ENCODE measurements at regions not wholly inside any gene's neighbourhood (a gene's known extent, or its start where the extent isn't known, plus 50 kb on each side); places are given as distances from the start of the nearest gene placed in this dataset.

DNA sequence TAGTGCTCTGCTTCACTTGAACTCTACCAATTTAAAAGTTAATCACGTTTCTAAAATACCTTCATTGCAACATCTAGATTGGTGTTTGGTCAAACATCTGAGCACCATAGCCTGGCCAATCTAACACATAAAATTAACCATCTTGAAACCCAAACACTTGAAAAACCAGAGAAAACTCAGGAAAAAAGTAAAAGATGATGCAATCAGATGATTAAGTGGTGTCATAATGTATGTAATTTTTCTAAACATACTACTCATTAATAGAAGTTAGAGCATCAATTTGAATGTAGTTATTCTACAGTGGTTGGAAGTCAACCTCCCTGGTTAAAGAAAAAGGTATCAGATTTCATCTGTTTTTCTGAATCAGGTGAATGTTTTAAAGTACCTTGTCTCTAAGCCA, 228.6 kb upstream of the ID4 start:
- TF ChIP-seq, protein P1, sequence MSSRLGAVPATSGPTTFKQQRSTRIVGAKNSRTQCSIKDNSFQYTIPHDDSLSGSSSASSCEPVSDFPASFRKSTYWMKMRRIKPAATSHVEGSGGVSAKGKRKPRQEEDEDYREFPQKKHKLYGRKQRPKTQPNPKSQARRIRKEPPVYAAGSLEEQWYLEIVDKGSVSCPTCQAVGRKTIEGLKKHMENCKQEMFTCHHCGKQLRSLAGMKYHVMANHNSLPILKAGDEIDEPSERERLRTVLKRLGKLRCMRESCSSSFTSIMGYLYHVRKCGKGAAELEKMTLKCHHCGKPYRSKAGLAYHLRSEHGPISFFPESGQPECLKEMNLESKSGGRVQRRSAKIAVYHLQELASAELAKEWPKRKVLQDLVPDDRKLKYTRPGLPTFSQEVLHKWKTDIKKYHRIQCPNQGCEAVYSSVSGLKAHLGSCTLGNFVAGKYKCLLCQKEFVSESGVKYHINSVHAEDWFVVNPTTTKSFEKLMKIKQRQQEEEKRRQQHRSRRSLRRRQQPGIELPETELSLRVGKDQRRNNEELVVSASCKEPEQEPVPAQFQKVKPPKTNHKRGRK (tag; IDR thresholded peaks at IDR 0.05): no peak
- TF ChIP-seq, protein P2, sequence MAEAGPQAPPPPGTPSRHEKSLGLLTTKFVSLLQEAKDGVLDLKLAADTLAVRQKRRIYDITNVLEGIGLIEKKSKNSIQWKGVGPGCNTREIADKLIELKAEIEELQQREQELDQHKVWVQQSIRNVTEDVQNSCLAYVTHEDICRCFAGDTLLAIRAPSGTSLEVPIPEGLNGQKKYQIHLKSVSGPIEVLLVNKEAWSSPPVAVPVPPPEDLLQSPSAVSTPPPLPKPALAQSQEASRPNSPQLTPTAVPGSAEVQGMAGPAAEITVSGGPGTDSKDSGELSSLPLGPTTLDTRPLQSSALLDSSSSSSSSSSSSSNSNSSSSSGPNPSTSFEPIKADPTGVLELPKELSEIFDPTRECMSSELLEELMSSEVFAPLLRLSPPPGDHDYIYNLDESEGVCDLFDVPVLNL (CRISPR knock-in tag; IDR thresholded peaks at IDR 0.05; ENCODE audit: low read depth): no peak
- TF ChIP-seq, protein P3, sequence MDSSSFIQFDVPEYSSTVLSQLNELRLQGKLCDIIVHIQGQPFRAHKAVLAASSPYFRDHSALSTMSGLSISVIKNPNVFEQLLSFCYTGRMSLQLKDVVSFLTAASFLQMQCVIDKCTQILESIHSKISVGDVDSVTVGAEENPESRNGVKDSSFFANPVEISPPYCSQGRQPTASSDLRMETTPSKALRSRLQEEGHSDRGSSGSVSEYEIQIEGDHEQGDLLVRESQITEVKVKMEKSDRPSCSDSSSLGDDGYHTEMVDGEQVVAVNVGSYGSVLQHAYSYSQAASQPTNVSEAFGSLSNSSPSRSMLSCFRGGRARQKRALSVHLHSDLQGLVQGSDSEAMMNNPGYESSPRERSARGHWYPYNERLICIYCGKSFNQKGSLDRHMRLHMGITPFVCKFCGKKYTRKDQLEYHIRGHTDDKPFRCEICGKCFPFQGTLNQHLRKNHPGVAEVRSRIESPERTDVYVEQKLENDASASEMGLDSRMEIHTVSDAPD (CRISPR knock-in tag; IDR thresholded peaks at IDR 0.05): no peak
- TF ChIP-seq NFE2 (IDR thresholded peaks at IDR 0.05; ENCODE audit: low read depth): no peak
- TF ChIP-seq, protein P4, sequence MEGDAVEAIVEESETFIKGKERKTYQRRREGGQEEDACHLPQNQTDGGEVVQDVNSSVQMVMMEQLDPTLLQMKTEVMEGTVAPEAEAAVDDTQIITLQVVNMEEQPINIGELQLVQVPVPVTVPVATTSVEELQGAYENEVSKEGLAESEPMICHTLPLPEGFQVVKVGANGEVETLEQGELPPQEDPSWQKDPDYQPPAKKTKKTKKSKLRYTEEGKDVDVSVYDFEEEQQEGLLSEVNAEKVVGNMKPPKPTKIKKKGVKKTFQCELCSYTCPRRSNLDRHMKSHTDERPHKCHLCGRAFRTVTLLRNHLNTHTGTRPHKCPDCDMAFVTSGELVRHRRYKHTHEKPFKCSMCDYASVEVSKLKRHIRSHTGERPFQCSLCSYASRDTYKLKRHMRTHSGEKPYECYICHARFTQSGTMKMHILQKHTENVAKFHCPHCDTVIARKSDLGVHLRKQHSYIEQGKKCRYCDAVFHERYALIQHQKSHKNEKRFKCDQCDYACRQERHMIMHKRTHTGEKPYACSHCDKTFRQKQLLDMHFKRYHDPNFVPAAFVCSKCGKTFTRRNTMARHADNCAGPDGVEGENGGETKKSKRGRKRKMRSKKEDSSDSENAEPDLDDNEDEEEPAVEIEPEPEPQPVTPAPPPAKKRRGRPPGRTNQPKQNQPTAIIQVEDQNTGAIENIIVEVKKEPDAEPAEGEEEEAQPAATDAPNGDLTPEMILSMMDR (IDR thresholded peaks at IDR 0.05 in 2 of 3, conservative IDR thresholded peaks at IDR 0.05 in 1 of 3; ENCODE audit: insufficient read depth in 2 of 3, low read depth in 1 of 3, low read length in 3 of 3): no peak
- TF ChIP-seq, protein P5, sequence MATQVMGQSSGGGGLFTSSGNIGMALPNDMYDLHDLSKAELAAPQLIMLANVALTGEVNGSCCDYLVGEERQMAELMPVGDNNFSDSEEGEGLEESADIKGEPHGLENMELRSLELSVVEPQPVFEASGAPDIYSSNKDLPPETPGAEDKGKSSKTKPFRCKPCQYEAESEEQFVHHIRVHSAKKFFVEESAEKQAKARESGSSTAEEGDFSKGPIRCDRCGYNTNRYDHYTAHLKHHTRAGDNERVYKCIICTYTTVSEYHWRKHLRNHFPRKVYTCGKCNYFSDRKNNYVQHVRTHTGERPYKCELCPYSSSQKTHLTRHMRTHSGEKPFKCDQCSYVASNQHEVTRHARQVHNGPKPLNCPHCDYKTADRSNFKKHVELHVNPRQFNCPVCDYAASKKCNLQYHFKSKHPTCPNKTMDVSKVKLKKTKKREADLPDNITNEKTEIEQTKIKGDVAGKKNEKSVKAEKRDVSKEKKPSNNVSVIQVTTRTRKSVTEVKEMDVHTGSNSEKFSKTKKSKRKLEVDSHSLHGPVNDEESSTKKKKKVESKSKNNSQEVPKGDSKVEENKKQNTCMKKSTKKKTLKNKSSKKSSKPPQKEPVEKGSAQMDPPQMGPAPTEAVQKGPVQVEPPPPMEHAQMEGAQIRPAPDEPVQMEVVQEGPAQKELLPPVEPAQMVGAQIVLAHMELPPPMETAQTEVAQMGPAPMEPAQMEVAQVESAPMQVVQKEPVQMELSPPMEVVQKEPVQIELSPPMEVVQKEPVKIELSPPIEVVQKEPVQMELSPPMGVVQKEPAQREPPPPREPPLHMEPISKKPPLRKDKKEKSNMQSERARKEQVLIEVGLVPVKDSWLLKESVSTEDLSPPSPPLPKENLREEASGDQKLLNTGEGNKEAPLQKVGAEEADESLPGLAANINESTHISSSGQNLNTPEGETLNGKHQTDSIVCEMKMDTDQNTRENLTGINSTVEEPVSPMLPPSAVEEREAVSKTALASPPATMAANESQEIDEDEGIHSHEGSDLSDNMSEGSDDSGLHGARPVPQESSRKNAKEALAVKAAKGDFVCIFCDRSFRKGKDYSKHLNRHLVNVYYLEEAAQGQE (IDR thresholded peaks at IDR 0.05; ENCODE audit: borderline replicate concordance): no peak
- TF ChIP-seq, protein P5 (CRISPR knock-in tag; IDR thresholded peaks at IDR 0.05; ENCODE audit: low read depth): no peak
- no peak for TF ChIP-seq SP2 (IDR thresholded peaks at IDR 0.05; ENCODE audit: extremely low read depth, low read depth, low read length, poor library complexity, severe bottlenecking)
- no peak for TF ChIP-seq KAT7 (CRISPR knock-in tag; IDR thresholded peaks at IDR 0.05; ENCODE audit: borderline replicate concordance)
- TF ChIP-seq RAD21 (CRISPR knock-in tag; conservative IDR thresholded peaks at IDR 0.05 in 1 of 2, IDR thresholded peaks at IDR 0.05 in 1 of 2): no peak
- TF ChIP-seq ELF1 (tag; IDR thresholded peaks at IDR 0.05): no peak
- TF ChIP-seq FOS (IDR thresholded peaks at IDR 0.05; ENCODE audit: extremely low read depth, insufficient read length): no peak
- no peak for TF ChIP-seq ZFP1 (CRISPR knock-in tag; IDR thresholded peaks at IDR 0.05)
- TF ChIP-seq, protein P6, sequence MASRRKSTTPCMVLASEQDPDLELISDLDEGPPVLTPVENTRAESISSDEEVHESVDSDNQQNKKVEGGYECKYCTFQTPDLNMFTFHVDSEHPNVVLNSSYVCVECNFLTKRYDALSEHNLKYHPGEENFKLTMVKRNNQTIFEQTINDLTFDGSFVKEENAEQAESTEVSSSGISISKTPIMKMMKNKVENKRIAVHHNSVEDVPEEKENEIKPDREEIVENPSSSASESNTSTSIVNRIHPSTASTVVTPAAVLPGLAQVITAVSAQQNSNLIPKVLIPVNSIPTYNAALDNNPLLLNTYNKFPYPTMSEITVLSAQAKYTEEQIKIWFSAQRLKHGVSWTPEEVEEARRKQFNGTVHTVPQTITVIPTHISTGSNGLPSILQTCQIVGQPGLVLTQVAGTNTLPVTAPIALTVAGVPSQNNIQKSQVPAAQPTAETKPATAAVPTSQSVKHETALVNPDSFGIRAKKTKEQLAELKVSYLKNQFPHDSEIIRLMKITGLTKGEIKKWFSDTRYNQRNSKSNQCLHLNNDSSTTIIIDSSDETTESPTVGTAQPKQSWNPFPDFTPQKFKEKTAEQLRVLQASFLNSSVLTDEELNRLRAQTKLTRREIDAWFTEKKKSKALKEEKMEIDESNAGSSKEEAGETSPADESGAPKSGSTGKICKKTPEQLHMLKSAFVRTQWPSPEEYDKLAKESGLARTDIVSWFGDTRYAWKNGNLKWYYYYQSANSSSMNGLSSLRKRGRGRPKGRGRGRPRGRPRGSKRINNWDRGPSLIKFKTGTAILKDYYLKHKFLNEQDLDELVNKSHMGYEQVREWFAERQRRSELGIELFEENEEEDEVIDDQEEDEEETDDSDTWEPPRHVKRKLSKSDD (conservative IDR thresholded peaks at IDR 0.05; ENCODE audit: low read length): no peak
- TF ChIP-seq HNRNPUL1 (IDR thresholded peaks at IDR 0.05; ENCODE audit: low read length): no peak
